NCI-H460 (cell line): ENCODE measurements at regions not wholly inside any gene's neighbourhood (a gene's known extent, or its start where the extent isn't known, plus 50 kb on each side); places are given as distances from the start of the nearest gene placed in this dataset.

ENCODE experiments used
- DNase-seq: peaks from one replicate; pipeline ENCODE4 v3.0.0-alpha.2; 2016; ENCODE audit warnings: low read depth; ENCODE audit errors: extremely low read depth

GRCh38 chr5:130731839-130732238 is 433.2 kb downstream of the HINT1 start:
- no peak for DNase-seq

DNA sequence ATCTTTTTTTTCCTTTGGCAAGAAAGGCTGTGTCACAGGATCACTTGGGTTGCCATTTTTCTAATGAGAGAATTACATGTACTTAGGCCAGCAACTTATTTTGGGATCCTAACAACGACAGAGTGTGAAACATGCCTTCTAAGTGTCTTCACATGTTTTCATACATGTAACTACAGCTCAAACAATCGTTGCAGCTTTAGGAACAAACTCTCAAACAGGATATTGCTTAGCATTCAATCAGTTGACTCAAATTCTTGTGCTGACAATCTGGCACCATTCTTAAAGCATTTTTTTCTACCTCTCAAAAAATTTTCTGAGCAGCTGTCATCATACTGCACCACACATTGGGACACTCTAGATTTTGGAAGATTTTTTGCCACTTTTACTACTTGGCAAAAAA is 435.5 kb downstream of the HINT1 start:
- DNase-seq = no peak

DNA sequence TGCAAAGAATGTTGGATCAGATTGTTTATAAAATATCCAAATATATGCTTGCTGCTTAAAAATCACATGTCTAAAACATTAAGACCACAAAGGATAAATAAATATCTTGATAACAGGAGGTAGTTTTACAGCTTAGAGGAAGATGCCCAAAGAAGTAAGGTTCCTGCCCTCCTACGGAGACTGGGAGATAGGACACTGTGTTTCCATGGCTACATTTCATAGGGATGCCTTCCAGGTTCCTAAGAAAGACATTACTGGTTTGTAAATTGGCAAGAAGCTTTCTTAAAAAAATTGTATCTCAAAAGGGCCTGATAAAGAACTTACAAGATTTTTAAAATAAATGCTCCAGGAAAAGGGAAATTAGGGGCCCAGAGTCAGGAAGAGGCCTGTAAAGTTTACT is 437.2 kb downstream of the HINT1 start:
- no peak for DNase-seq

- DNase-seq = no peak
Observed at GRCh38 chr5:130724658-130725057, 440.4 kb downstream of the HINT1 start.

- DNase-seq = peak; percentile 85
Observed at GRCh38 chr5:130720355-130720754, 444.7 kb downstream of the HINT1 start.

DNA sequence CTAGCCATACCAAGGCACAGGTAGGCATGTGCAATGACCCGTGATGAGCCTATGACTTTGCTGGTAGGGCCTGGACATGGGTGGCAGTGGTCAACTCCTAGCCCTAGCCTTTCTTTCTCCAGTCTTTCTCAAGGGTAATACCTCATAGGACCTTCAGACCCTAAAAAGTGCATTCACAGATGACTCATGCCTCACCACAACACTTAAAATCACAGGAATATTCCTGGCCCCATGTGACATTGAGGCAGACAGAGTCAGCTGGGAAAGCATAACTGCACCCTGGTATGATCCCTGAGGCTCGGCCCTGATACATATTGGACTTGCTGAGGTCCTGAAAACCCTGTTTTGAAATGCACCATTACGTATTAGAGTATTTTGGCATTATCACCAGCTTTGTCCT is 449.5 kb downstream of the HINT1 start:
- no peak for DNase-seq

DNA sequence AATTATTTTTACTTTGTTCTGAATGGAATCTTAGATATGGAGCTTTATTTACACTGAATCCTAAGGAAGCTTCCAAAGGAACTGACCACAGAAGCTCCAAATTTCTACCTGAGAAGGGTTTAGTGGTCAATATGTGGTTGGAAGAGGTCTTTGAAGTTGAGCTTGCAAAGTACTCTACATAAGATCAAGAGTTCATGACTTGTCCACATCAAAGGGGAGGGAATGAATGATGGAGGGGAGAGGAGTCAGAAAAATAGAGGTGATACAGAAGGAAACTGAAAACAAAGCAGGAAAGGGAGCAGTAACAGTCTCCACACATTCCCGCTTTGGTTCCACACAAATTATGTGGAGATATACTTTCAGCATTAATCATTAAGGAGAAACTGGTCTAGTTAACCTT is 450.9 kb downstream of the HINT1 start:
- DNase-seq = no peak

GRCh38 chr5:130712324-130712723 is 452.7 kb downstream of the HINT1 start:
- no peak for DNase-seq

DNA sequence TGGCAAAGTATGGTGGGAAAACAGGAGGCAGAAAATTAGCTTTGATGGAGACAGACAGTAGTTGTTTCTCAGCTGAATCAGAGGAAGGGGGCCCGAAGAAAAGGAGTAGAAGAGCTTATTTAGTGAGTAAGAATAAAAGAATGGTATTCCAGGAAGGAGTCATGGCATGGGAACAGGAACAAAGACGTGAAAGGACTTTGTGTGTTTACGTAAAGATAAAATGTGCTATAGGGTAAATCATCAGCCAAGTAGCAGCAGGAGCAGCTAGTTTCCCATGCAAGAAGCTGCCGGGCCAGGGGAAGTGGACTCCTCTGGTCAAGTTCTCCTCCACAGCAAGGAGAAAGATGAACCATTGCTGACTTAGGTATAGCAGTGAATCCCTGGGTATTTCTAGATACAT is 454.5 kb downstream of the HINT1 start:
- DNase-seq = peak; percentile 8

- no peak for DNase-seq
Observed at GRCh38 chr5:130708754-130709153, 456.3 kb downstream of the HINT1 start.

GRCh38 chr5:130706696-130707095 is 458.4 kb downstream of the HINT1 start:
- no peak for DNase-seq

- no peak for DNase-seq
Observed at GRCh38 chr5:130705368-130705767, 459.7 kb downstream of the HINT1 start.

DNA sequence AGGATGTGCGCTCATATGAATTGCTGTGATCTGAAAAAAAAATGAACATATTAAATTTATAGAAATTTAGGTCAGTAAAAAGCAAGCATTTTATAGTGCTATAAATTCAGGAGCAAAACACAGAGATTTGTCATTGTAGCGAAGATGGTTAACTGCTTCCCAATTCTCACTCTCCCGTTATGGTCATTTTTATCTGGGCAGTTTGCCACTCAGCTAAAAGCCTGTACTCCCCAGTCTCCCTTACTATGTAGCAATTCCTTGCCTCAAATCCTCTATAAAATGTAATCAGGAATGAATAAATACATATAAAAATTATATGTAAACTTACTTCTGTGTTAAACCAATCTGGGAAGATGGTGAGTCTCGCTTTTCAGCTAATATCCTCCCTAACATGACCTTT is 471.5 kb downstream of the HINT1 start:
- no peak for DNase-seq

GRCh38 chr5:130692770-130693169 is 472.3 kb downstream of the HINT1 start:
- no peak for DNase-seq

DNA sequence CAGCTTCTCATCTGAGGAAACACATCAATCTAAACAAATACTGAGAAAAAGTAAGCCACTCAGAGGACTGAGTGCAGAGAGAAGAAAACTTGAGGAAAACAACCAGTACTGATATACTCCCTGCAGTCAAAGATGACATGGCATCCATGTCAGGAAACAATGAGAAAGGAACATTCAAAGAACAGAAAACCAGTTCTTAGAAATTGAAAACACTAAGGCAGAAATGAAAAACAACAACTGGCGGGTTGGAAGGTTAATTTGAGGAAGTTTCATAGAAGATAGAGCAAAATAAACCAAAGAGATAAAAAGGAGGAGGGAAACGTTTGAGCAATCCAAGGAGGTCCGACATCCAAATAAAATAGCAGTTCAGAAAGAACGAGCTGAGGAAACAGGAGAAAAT is 475.2 kb downstream of the HINT1 start:
- no peak for DNase-seq

DNA sequence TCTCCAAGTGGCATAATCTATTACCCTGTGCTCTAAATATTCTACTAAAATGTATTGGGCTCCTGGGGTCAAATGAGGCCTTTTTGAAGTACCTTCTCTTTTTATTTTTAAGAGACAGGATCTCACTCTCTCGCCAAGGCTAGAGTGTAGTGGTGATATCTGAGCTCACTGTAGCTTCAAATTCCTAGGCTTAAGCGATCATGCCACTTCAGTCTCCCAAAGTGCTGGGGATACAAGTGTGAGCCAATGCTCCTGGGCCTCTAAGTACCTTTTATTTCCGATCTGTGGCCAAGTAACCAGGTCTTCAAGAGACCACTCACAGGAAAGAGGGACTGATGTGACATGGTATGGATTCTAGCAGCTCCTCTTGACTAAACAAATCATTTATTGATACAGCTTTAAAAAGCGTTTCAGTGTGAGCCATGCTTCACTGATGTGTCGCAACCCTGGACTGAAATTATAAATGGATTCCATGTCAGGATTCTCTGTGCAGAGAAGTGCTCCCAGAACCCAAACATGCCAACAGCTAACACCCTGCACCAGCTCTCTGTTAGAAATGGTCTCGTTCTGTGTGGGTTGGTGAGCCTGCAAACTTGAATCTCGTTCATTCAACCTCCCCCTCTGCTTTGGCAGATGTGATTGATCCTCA is 477.8 kb downstream of the HINT1 start:
- DNase-seq = no peak

- no peak for DNase-seq
Observed at GRCh38 chr5:130678637-130679036, 486.4 kb downstream of the HINT1 start.

GRCh38 chr5:130666462-130666861 is 498.6 kb downstream of the HINT1 start:
- DNase-seq = no peak

DNA sequence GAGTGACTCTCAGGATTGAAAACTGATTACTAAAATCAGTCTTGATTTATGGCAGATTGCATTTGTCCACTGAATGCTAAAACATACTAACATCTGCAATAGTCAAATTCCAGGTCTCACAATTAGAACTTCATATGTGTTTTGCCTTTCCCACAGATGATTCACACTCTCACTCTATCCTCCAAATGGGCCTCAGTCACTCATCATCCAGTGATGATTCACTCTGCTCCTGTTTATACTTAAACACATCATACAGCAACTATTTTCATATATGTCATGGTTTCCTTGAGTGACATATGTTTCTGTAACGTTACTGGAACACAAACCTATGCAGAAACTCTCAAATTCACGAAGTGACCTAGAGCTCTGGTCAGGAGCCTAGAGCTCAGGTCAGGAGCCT is 512.9 kb downstream of the HINT1 start:
- peak; percentile 61 for DNase-seq

DNA sequence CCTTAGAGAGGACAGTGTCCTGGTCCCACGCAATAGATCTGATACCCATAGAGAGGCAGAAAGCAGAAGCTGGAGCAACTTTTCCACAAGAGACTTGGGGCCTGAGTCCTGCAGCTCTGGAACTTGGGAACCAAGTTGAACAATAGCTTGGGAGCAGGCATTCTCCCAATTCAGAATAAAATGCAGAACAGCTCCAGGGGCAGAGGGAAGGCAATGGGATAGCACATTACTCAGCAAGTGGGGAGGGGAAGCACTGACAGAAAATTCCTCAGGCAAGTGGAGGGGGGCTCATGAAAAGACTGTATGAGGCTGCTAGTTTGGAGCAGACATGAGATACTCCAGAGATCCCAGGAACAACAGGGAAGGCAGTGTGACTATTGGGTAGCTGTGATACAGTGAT is 513.6 kb downstream of the HINT1 start:
- no peak for DNase-seq

- no peak for DNase-seq
Observed at GRCh38 chr5:130643321-130643720, 521.7 kb downstream of the HINT1 start.

GRCh38 chr5:130642461-130642860 is 522.6 kb downstream of the HINT1 start:
- DNase-seq = no peak

DNA sequence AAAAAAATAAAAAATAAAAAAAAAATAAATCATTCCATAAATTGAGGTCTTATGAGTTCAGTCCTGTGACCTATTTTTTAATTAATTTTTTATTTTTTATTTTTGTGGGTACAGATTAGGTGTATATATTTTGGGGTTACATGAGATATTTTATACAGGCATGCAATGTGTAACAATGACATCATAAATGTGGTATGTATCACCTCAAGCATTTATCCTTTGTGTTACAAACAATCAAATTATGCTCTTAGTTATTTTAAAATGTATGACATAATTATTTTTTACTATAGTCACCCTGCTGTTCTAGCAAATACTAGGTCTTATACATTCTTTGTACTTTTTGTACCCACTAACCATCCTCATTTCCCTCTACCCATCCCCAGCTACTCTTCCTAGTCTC is 537.9 kb downstream of the HINT1 start:
- DNase-seq = no peak
